ENCODE measurements at regions not wholly inside any gene's neighbourhood (a gene's known extent, or its start where the extent isn't known, plus 50 kb on each side); places are given as distances from the start of the nearest gene placed in this dataset.

GRCh38 chr1:58249388-58249736 lies 297.2 kb downstream of the OMA1 start:
- no peaks in the 10 kb centered on the region for H3K79me2 ChIP-seq (ENCODE audit: control insufficient read depth, insufficient read depth, low read length)
- WGBS (ENCODE audit: insufficient coverage) = 7% methylated on average over 14 of the region's 14 CpGs
- no peak for DNase-seq
- Mint-ChIP-seq H3K9me3 (ENCODE audit: insufficient read depth) (no peaks in the 10 kb centered on the region), H3K27me3 (peaks cover 47% of the 10 kb centered on the region), H3K4me3 (peak overlapping the region; percentile 8), H3K27ac (no peak overlapping the region), H3K4me1 (peaks cover 11% of the 10 kb centered on the region)
- H4K20me1 ChIP-seq (ENCODE audit: control insufficient read depth, insufficient read depth, low read length, poor library complexity, severe bottlenecking) = no peaks in the 10 kb centered on the region
- POLR2A ChIA-PET = no interaction called here
- H3K27ac ChIP-seq (ENCODE audit: low read length in 2 of 2) = no peak overlapping the region
- CTCF ChIA-PET = no interaction called here
- no peak overlapping the region for H2AFZ ChIP-seq (ENCODE audit: insufficient read depth, low read depth, low read length, poor library complexity, severe bottlenecking)
- TF ChIP-seq CTCF (IDR thresholded peaks at IDR 0.05) (no peak), EZH2 (IDR thresholded peaks at IDR 0.05; ENCODE audit: borderline replicate concordance, insufficient read depth, low read depth, low read length, poor library complexity, severe bottlenecking) (no peak)
- H3K4me2 ChIP-seq (replicated peaks; ENCODE audit: low read depth, low read length, poor library complexity, severe bottlenecking) = no peak overlapping the region
- H3K36me3 ChIP-seq (replicated peaks in 1 of 2; ENCODE audit: control extremely low read depth in 1 of 2, control insufficient read depth in 1 of 2, extremely low read depth in 1 of 2, insufficient read depth in 2 of 2, low read length in 1 of 2) = no peaks in the 10 kb centered on the region
- intact Hi-C loops (cut with micrococcal nuclease) = no loop called here
- no peak for ATAC-seq (ENCODE audit: low read depth)
- peaks cover 0 to 37% (median 6%) of the 10 kb centered on the region in 4 experiments for H3K27me3 ChIP-seq (replicated peaks in 1 of 4; ENCODE audit: control extremely low read depth in 1 of 4, control insufficient read depth in 3 of 4, insufficient read depth in 4 of 4, low read length in 3 of 4)
- H3K4me3 ChIP-seq (ENCODE audit: control extremely low read depth in 1 of 5, extremely low read depth in 1 of 5, insufficient read depth in 1 of 5, low read depth in 2 of 5, low read length in 4 of 5) = no peak overlapping the region
- H3K9ac ChIP-seq (ENCODE audit: low read length) = no peak overlapping the region
- H3K9me3 ChIP-seq (ENCODE audit: control extremely low read depth in 1 of 3, control insufficient read depth in 2 of 3, insufficient read depth in 1 of 3, low read length in 2 of 3) = no peaks in the 10 kb centered on the region
- peaks cover 0 to 4% of the 10 kb centered on the region in 2 donors for H3K4me1 ChIP-seq (ENCODE audit: control insufficient read depth in 2 of 2, insufficient read depth in 2 of 2, low read length in 2 of 2)

- Mint-ChIP-seq H3K27me3 (peaks cover 47% of the 10 kb centered on the region), H3K9me3 (ENCODE audit: insufficient read depth) (no peaks in the 10 kb centered on the region), H3K27ac (no peak overlapping the region), H3K4me1 (peaks cover 11% of the 10 kb centered on the region), H3K4me3 (no peak overlapping the region)
- no peaks in the 10 kb centered on the region for H4K20me1 ChIP-seq (ENCODE audit: control insufficient read depth, insufficient read depth, low read length, poor library complexity, severe bottlenecking)
- 7% methylated on average over 5 of the region's 11 CpGs for WGBS (ENCODE audit: insufficient coverage)
- no peak overlapping the region for H3K4me3 ChIP-seq (ENCODE audit: control extremely low read depth in 1 of 5, extremely low read depth in 1 of 5, insufficient read depth in 1 of 5, low read depth in 2 of 5, low read length in 4 of 5)
- no peak for TF ChIP-seq CTCF (IDR thresholded peaks at IDR 0.05)
- no peak for TF ChIP-seq EZH2 (IDR thresholded peaks at IDR 0.05; ENCODE audit: borderline replicate concordance, insufficient read depth, low read depth, low read length, poor library complexity, severe bottlenecking)
- no peaks in the 10 kb centered on the region for H3K9me3 ChIP-seq (ENCODE audit: control extremely low read depth in 1 of 3, control insufficient read depth in 2 of 3, insufficient read depth in 1 of 3, low read length in 2 of 3)
- intact Hi-C loops (cut with micrococcal nuclease) = no loop called here
- H3K9ac ChIP-seq (ENCODE audit: low read length) = no peak overlapping the region
- no peak overlapping the region for H3K27ac ChIP-seq (ENCODE audit: low read length in 2 of 2)
- CTCF ChIA-PET = interaction anchor here (0.9 kb wide), 1 partner anchor 174 kb away, joined by 3 read pairs; no protein-coding TSS in a partner anchor
- H3K79me2 ChIP-seq (ENCODE audit: control insufficient read depth, insufficient read depth, low read length) = no peaks in the 10 kb centered on the region
- H3K36me3 ChIP-seq (replicated peaks in 1 of 2; ENCODE audit: control extremely low read depth in 1 of 2, control insufficient read depth in 1 of 2, extremely low read depth in 1 of 2, insufficient read depth in 2 of 2, low read length in 1 of 2) = no peaks in the 10 kb centered on the region
- H2AFZ ChIP-seq (ENCODE audit: insufficient read depth, low read depth, low read length, poor library complexity, severe bottlenecking) = no peak overlapping the region
- peaks cover 0 to 37% (median 6%) of the 10 kb centered on the region in 4 experiments for H3K27me3 ChIP-seq (replicated peaks in 1 of 4; ENCODE audit: control extremely low read depth in 1 of 4, control insufficient read depth in 3 of 4, insufficient read depth in 4 of 4, low read length in 3 of 4)
- no peak for DNase-seq
- POLR2A ChIA-PET = no interaction called here
- peaks cover 0 to 4% of the 10 kb centered on the region in 2 donors for H3K4me1 ChIP-seq (ENCODE audit: control insufficient read depth in 2 of 2, insufficient read depth in 2 of 2, low read length in 2 of 2)
- ATAC-seq (ENCODE audit: low read depth) = no peak
- H3K4me2 ChIP-seq (replicated peaks; ENCODE audit: low read depth, low read length, poor library complexity, severe bottlenecking) = no peak overlapping the region
Measured at GRCh38 chr1:58248791-58249190, 297.7 kb downstream of the OMA1 start.
